NCI-H2227 (cell line): ENCODE measurements at regions not wholly inside any gene's neighbourhood (a gene's known extent, or its start where the extent isn't known, plus 50 kb on each side); places are given as distances from the start of the nearest gene placed in this dataset.
"Not testable (repeated sequence)": the region's sequence is repeated elsewhere in the genome, so short reads cannot be mapped to it uniquely, and the experiment has no call there.

Experiments used
- DNase-seq: peaks from one replicate; lab custom pipeline; 2025; ENCODE audit not compliant: unreplicated experiment; lab: John Stamatoyannopoulos, UW

DNA sequence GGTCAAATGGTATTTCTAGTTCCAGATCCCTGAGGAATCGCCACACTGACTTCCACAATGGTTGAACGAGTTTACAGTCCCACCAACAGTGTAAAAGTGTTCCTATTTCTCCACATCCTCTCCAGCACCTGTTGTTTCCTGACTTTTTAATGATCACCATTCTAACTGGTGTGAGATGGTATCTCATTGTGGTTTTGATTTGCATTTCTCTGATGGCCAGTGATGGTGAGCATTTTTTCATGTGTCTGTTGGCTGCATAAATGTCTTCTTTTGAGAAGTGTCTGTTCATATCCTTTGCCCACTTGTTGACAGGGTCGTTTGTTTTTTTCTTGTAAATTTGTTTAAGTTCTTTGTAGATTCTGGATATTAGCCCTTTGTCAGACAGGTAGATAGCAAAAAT is 269.9 kb upstream of the NREP start:
- not testable (repeated sequence) for DNase-seq

DNA sequence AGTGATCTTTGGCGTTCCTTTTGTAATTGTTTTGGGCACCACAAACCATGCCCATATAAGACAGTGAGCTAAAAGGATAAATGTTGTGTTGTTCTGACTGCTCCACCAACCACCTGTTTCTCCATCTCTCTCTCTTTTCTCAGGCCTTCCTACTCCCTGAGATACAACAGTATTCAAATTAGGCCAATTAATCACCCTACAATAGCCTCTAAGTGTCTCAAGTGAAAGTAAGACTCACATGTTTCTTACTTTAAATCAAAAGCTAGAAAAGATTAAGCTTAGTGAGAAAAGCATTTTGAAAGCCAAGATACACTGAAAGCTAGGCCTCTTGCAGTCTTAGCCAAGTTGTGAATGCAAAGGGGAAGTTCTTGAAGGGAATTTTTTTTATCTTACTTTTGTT is 268.8 kb upstream of the NREP start:
- no peak for DNase-seq

GRCh38 chr5:112024769-112025168 is 267.8 kb upstream of the NREP start:
- DNase-seq: no peak

GRCh38 chr5:112024221-112024620 is 267.2 kb upstream of the NREP start:
- no peak for DNase-seq

GRCh38 chr5:112023766-112024165 is 266.8 kb upstream of the NREP start:
- DNase-seq: no peak

- no peak for DNase-seq
These were observed 261.9 kb upstream of the NREP start for GRCh38 chr5:112018846-112019245.

- no peak for DNase-seq
These were observed 260.0 kb upstream of the NREP start for GRCh38 chr5:112016980-112017379.

DNA sequence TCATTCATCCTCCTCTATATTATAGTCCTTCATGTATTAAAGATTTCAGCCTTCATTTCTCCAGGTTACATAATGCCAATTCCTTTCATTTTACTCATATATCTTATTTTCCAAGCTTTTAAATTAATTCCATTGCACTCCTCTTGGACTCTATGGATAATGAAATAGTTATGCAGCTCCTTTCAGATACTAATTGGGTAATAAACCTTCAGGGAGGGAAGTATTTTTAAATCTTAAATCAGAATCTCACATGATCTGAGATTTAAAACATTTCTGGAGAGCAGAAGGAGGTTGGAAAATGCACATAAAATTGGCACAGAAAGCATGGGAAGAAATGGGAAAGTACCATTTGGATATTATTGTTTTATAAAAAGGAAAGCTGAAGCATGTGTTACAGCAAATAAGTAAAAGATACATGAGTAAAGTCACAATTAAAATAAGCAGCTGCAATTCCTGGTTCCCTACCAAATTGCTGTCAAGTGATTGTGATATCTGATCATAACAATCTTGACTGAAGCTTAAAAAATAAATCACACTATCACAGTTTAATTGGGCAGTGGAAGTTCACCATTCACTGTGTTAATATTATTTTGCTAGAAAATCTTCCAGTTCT is 257.9 kb upstream of the NREP start:
- DNase-seq: no peak

DNA sequence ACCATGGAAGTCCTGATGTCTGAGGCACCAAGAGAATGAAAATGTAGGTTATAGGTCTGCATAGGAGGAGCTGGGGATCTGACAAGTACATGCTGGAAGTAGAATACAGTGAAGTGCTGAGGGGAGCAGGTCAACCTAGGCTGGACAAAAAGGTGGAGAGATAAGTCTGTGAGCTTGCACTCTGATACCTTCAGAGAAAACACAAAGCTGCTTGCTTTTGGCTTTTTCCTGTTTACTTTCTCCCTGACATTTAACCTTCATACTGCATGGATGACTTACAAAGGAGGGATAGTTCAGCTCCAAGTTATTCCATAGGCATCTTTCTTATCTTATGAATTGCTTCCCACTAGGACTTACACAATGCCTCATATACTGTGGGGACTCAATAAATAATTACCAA is 256.7 kb upstream of the NREP start:
- no peak for DNase-seq

- no peak for DNase-seq
These were observed 255.1 kb upstream of the NREP start for GRCh38 chr5:112012104-112012503.

DNA sequence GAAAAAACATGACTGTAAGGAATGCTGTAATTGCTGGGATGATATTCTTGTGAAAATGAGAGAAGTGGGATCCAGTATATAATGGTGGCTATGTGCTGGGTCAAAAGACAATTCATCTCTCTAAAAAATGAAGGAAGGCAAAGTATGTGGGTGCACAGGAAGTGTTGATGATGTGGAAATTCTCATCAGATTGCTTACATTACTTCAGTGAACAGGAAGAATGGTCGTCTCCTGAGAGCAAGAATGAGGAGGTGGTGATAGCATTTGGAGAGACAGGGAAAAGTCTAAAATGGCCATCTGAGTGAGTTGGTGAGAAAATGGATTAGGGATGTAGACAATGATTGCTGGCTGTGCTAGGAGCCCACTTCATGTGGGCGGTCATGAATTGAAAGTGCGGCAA is 253.5 kb upstream of the NREP start:
- DNase-seq: no peak

DNA sequence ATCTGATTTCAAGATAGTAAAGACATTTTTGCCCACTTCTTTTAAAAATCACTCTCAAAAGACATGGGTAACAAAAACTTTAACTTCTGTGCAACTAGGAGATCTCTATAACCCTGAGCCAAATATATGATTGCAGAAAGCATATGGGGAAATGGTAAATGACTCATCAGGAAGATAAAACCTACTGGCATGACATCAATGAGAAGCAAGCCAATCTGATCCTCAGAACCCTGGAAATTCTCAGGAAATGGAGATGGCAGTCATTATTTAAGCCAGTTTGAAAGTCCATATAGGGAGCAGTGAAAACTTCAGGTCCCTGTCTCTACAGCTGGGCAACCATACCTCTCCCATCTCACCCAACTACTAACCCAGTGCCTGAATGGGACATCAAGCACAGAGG is 249.7 kb upstream of the NREP start:
- no peak for DNase-seq

GRCh38 chr5:112005623-112005930 is 248.6 kb upstream of the NREP start:
- DNase-seq: no peak

GRCh38 chr5:112004867-112005622 is 248.1 kb upstream of the NREP start:
- DNase-seq: no peak

- no peak for DNase-seq
These were observed 245.4 kb upstream of the NREP start for GRCh38 chr5:112002376-112002775.

DNA sequence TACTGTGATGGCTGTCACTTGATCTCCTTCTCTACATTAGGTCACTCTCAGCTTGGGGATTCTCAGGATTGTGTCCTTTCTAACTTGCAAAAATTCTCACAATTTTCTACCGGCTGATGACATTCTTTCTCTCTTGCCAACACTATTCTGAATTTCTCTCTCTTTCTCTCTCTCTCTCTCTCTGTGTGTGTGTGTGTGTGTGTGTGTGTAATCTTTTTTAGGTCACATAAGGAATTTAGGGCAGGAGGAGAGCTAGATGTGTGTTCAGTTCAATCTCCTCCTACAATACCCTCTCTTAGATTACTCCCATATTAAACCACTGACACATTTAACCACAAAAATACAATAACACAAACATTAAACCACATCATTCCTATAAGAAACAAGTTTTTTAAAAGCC is 242.3 kb upstream of the NREP start:
- no peak for DNase-seq

GRCh38 chr5:111998871-111999270 is 241.9 kb upstream of the NREP start:
- no peak for DNase-seq

DNA sequence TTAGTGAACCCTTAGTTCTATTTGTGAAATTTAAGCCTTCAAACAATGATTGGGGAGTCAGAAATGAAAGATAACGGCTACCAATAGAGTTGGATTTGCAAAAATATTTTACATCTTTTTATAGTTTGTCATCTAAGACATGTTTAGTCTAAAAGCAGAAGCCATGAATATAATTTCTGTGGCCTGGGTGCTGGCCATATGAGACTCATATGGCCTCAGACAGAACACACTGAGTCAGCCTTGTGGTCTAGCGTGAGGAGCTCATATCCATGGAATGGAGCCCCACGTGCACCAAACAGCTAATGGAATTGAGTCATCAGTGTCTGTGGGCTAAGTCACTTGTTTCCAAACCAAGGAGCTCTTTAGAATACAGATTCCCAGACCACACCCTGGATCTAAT is 240.7 kb upstream of the NREP start:
- DNase-seq: no peak

- DNase-seq: no peak
These were observed 240.3 kb upstream of the NREP start for GRCh38 chr5:111997308-111997707.

DNA sequence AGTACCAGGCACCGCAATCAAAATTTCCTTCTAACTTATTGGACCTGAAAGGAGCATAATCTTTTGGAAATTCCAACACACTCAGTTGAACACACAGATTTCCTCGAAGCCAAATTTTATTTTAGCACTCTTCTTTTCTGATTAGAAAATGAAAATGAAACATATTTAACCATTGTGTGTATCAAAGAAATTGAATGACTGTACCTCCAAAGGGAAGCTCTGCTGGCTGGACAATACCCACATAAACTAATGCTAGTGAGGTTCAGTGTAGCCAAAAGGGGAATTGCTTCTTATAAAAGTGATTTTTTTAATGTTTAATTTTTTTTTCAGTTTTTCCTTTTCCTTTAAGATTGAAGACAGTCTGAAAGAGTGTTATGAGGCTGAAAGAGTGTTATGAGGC is 239.6 kb upstream of the NREP start:
- DNase-seq: no peak

DNA sequence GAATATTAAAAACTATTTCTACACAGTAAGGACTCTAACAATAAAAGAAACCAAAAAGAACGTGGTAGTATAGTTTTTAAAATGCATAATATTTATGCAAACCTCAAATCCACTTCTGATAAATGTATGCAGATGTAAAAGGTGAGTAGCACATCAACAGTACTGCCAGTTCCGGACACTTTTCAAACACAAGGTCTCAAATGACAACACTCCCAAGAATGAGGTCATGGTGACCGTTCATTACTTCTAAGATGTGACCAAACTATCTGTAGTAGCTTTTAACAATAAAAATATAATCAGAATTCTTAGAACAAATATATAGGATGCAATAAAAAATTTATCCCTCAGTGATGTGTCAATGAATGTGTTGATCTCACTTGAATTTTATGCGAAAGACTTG is 238.7 kb upstream of the NREP start:
- no peak for DNase-seq

DNA sequence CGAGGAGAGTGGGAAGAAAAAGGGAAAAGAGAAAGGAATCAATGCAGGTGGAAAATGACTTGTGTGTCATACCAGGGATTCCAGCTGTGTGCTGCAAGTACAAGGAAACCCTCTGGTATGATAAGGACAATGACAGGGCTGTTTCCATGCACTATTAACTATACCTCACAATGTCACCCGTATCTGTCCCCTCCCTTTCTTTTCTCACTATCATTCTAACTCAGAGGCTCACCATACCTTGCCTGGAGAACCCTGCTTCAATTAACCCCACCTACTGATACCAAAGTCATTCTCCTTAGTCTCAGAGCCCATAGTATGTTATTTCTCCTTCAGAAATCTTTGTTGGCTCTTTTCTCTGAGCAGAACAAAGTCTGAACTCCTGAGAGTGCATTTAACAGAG is 236.2 kb upstream of the NREP start:
- DNase-seq: no peak

- DNase-seq: no peak
These were observed 227.1 kb upstream of the NREP start for GRCh38 chr5:111984044-111984443.
